ENCODE measurements at regions not wholly inside any gene's neighbourhood (a gene's known extent, or its start where the extent isn't known, plus 50 kb on each side); places are given as distances from the start of the nearest gene placed in this dataset.

GRCh38 chr5:92494508-92494907 is 1086.5 kb downstream of the NR2F1-AS1 start:
- Mint-ChIP-seq H3K4me1 (no peaks in the 10 kb centered on the region), H3K9me3 (no peaks in the 10 kb centered on the region), H3K27ac (no peak overlapping the region), H3K27me3 (no peaks in the 10 kb centered on the region), H3K4me3 (no peak overlapping the region), H3K36me3 (ENCODE audit: low read depth) (no peaks in the 10 kb centered on the region)
- ChIA-PET CTCF (no interaction called here), POLR2A (no interaction called here)
- DNase-seq = no peak

GRCh38 chr5:92492908-92493307 is 1088.1 kb downstream of the NR2F1-AS1 start:
- CTCF ChIA-PET = no interaction called here

GRCh38 chr5:92484484-92484883 is 1096.5 kb downstream of the NR2F1-AS1 start:
- CTCF ChIA-PET = no interaction called here
- Mint-ChIP-seq H3K36me3 (ENCODE audit: low read depth) (no peaks in the 10 kb centered on the region), H3K4me3 (no peak overlapping the region), H3K4me1 (no peaks in the 10 kb centered on the region), H3K27ac (no peak overlapping the region), H3K9me3 (no peaks in the 10 kb centered on the region), H3K27me3 (no peaks in the 10 kb centered on the region)
- POLR2A ChIA-PET = no interaction called here
- DNase-seq = no peak

More at GRCh38 chr5:92492908-92493307, 1088.1 kb downstream of the NR2F1-AS1 start:
- POLR2A ChIA-PET = no interaction called here
- DNase-seq = no peak
- Mint-ChIP-seq H3K27me3 (no peaks in the 10 kb centered on the region), H3K9me3 (no peaks in the 10 kb centered on the region), H3K4me1 (no peaks in the 10 kb centered on the region), H3K36me3 (ENCODE audit: low read depth) (no peaks in the 10 kb centered on the region), H3K4me3 (no peak overlapping the region), H3K27ac (no peak overlapping the region)

- no peaks in the 10 kb centered on the region for H3K27me3 Mint-ChIP-seq
- H3K27ac Mint-ChIP-seq = no peak overlapping the region
- no peak for DNase-seq
- CTCF ChIA-PET = no interaction called here
- no peak overlapping the region for H3K4me3 Mint-ChIP-seq
- H3K4me1 Mint-ChIP-seq = no peaks in the 10 kb centered on the region
- POLR2A ChIA-PET = no interaction called here
- peaks cover 8% of the 10 kb centered on the region for H3K9me3 Mint-ChIP-seq
- H3K36me3 Mint-ChIP-seq (ENCODE audit: low read depth) = no peaks in the 10 kb centered on the region
These were observed 1090.0 kb upstream of the ARRDC3 start for GRCh38 chr5:92472981-92473566.

GRCh38 chr5:92471861-92472260 is 1088.7 kb upstream of the ARRDC3 start:
- ChIA-PET POLR2A (no interaction called here), CTCF (no interaction called here)
- Mint-ChIP-seq H3K36me3 (ENCODE audit: low read depth) (no peaks in the 10 kb centered on the region), H3K4me3 (no peak overlapping the region), H3K9me3 (peaks cover 8% of the 10 kb centered on the region), H3K27me3 (no peaks in the 10 kb centered on the region), H3K4me1 (no peaks in the 10 kb centered on the region), H3K27ac (no peak overlapping the region)
- DNase-seq = no peak

GRCh38 chr5:92470770-92471169 is 1087.7 kb upstream of the ARRDC3 start:
- H3K9me3 Mint-ChIP-seq = peaks cover 8% of the 10 kb centered on the region
- ChIA-PET CTCF (no interaction called here), POLR2A (no interaction called here)
- H3K36me3 Mint-ChIP-seq (ENCODE audit: low read depth) = no peaks in the 10 kb centered on the region
- no peak overlapping the region for H3K27ac Mint-ChIP-seq
- no peak for DNase-seq
- H3K27me3 Mint-ChIP-seq = no peaks in the 10 kb centered on the region
- no peak overlapping the region for H3K4me3 Mint-ChIP-seq
- no peaks in the 10 kb centered on the region for H3K4me1 Mint-ChIP-seq

- no peaks in the 10 kb centered on the region for H3K36me3 Mint-ChIP-seq (ENCODE audit: low read depth)
These were observed 1085.2 kb upstream of the ARRDC3 start for GRCh38 chr5:92468295-92468694.

GRCh38 chr5:92467695-92468094 is 1084.6 kb upstream of the ARRDC3 start:
- POLR2A ChIA-PET = no interaction called here
- DNase-seq = no peak
- Mint-ChIP-seq H3K27me3 (no peaks in the 10 kb centered on the region), H3K9me3 (no peaks in the 10 kb centered on the region), H3K27ac (no peak overlapping the region), H3K36me3 (ENCODE audit: low read depth) (no peaks in the 10 kb centered on the region), H3K4me1 (no peaks in the 10 kb centered on the region), H3K4me3 (no peak overlapping the region)
- CTCF ChIA-PET = no interaction called here

More at GRCh38 chr5:92468295-92468694, 1085.2 kb upstream of the ARRDC3 start:
- DNase-seq = no peak
- Mint-ChIP-seq H3K27ac (no peak overlapping the region), H3K4me3 (no peak overlapping the region), H3K27me3 (no peaks in the 10 kb centered on the region), H3K9me3 (peaks cover 3% of the 10 kb centered on the region), H3K4me1 (no peaks in the 10 kb centered on the region)
- CTCF ChIA-PET = no interaction called here
- POLR2A ChIA-PET = no interaction called here

- no peak overlapping the region for H3K27ac Mint-ChIP-seq
- no peaks in the 10 kb centered on the region for H3K27me3 Mint-ChIP-seq
- H3K4me3 Mint-ChIP-seq = no peak overlapping the region
- H3K4me1 Mint-ChIP-seq = no peaks in the 10 kb centered on the region
- POLR2A ChIA-PET = no interaction called here
- H3K36me3 Mint-ChIP-seq (ENCODE audit: low read depth) = no peaks in the 10 kb centered on the region
- H3K9me3 Mint-ChIP-seq = peaks cover 4% of the 10 kb centered on the region
- DNase-seq = no peak
- CTCF ChIA-PET = no interaction called here
These were observed 1077.4 kb upstream of the ARRDC3 start for GRCh38 chr5:92460505-92460904.

GRCh38 chr5:92459654-92460053 is 1076.5 kb upstream of the ARRDC3 start:
- no peaks in the 10 kb centered on the region for H3K4me1 Mint-ChIP-seq
- no peak overlapping the region for H3K4me3 Mint-ChIP-seq
- CTCF ChIA-PET = no interaction called here
- no peaks in the 10 kb centered on the region for H3K27me3 Mint-ChIP-seq
- H3K36me3 Mint-ChIP-seq (ENCODE audit: low read depth) = no peaks in the 10 kb centered on the region
- no peak for DNase-seq
- POLR2A ChIA-PET = no interaction called here
- no peak overlapping the region for H3K27ac Mint-ChIP-seq
- H3K9me3 Mint-ChIP-seq = peaks cover 4% of the 10 kb centered on the region

GRCh38 chr5:92455011-92455410 is 1071.9 kb upstream of the ARRDC3 start:
- Mint-ChIP-seq H3K27ac (no peak overlapping the region), H3K4me1 (no peaks in the 10 kb centered on the region), H3K27me3 (no peaks in the 10 kb centered on the region), H3K9me3 (peaks cover 4% of the 10 kb centered on the region), H3K36me3 (ENCODE audit: low read depth) (no peaks in the 10 kb centered on the region), H3K4me3 (no peak overlapping the region)
- ChIA-PET CTCF (no interaction called here), POLR2A (interaction anchor here (0.7 kb wide), 1 partner anchor 58 kb away, joined by 3 read pairs; no protein-coding TSS in a partner anchor)
- no peak for DNase-seq

- POLR2A ChIA-PET = no interaction called here
- CTCF ChIA-PET = no interaction called here
- H3K27me3 Mint-ChIP-seq = no peaks in the 10 kb centered on the region
- H3K9me3 Mint-ChIP-seq = peaks cover 2% of the 10 kb centered on the region
- H3K36me3 Mint-ChIP-seq (ENCODE audit: low read depth) = no peaks in the 10 kb centered on the region
- H3K27ac Mint-ChIP-seq = no peak overlapping the region
- H3K4me3 Mint-ChIP-seq = no peak overlapping the region
- H3K4me1 Mint-ChIP-seq = no peaks in the 10 kb centered on the region
- DNase-seq = no peak
These were observed 1061.8 kb upstream of the ARRDC3 start for GRCh38 chr5:92444888-92445287.

- Mint-ChIP-seq H3K4me3 (no peak overlapping the region), H3K27me3 (no peaks in the 10 kb centered on the region), H3K36me3 (ENCODE audit: low read depth) (no peaks in the 10 kb centered on the region), H3K27ac (no peak overlapping the region), H3K4me1 (no peaks in the 10 kb centered on the region), H3K9me3 (peaks cover 16% of the 10 kb centered on the region)
- ChIA-PET CTCF (no interaction called here), POLR2A (no interaction called here)
- no peak for DNase-seq
These were observed 1052.7 kb upstream of the ARRDC3 start for GRCh38 chr5:92435781-92436180.

- no peak overlapping the region for H3K27ac Mint-ChIP-seq
- CTCF ChIA-PET = no interaction called here
These were observed 1046.5 kb upstream of the ARRDC3 start for GRCh38 chr5:92429646-92430045.

More at GRCh38 chr5:92429646-92430045, 1046.5 kb upstream of the ARRDC3 start:
- Mint-ChIP-seq H3K4me1 (no peaks in the 10 kb centered on the region), H3K9me3 (peaks cover 2% of the 10 kb centered on the region), H3K36me3 (ENCODE audit: low read depth) (no peaks in the 10 kb centered on the region), H3K27me3 (no peaks in the 10 kb centered on the region), H3K4me3 (no peak overlapping the region)
- DNase-seq = no peak
- POLR2A ChIA-PET = no interaction called here

All from activated CD4-positive, alpha-beta T cell treated with anti-CD3 and anti-CD28 coated beads, Interleukin-2, amount 10 ng/mL, durations not matched to agents 7 days and 5 days (primary cell).